WI38 (cell line): ENCODE measurements at regions not wholly inside any gene's neighbourhood (a gene's known extent, or its start where the extent isn't known, plus 50 kb on each side); places are given as distances from the start of the nearest gene placed in this dataset.
"Not testable (repeated sequence)": the region's sequence is repeated elsewhere in the genome, so short reads cannot be mapped to it uniquely, and the experiment has no call there.

ENCODE experiments used
- H3K4me3 ChIP-seq: 2 replicates; pipeline ENCODE4 v1.5.1; 2011; ENCODE audit warnings: low read depth, mild to moderate bottlenecking, control low read depth, low read length
- TF ChIP-seq, protein P1 (sequence below): IDR thresholded peaks from 2 replicates; pipeline ENCODE4 v1.5.1; 2012; ENCODE audit warnings: low read depth, mild to moderate bottlenecking, control low read depth, low read length

DNA sequence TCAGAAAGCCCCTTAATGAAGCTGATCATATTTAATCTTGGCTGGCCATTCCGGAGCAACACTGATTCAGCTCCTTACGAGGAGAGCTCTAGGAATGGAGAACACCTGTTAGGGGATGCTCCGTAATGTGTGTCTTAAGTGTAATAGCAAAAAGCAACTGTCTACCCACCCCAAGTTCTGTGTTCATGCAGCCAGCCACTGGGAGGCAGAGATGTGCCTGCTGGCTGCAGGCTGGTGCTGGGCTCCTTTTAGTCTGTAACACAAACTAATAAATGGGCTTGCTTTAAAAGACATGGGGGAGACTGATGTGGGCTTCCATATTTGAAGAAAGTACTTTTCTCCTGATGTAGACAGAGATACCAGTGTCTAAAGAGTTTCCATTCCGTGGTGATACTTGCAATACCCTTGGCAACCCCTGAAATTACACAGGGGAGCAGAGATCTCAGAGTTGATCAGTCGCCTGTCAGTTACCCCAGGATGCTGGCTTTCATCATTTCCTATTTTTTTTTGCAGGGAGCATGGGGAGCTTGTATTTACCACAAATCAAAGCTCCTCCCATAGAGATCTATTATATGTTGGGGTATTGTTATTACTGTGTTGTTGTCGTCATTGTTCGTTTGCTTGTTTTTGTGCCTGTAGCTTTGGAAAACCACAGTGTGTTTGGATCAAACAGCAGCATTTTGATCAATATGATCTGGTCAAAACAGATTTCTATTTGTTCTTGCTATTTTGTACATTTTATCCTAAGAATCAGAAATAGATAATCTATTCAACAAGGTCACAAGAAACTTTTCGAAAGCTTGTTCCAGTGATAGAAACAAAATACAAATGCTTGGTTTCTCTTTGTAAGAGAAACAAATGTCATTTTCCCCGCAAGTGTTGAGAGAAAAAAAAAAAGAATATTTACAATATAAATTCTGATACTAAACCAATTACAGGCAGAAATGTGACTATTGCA is 65.8 kb downstream of the MTX3 start:
- no peak overlapping the region for H3K4me3 ChIP-seq
- TF ChIP-seq, protein P1, sequence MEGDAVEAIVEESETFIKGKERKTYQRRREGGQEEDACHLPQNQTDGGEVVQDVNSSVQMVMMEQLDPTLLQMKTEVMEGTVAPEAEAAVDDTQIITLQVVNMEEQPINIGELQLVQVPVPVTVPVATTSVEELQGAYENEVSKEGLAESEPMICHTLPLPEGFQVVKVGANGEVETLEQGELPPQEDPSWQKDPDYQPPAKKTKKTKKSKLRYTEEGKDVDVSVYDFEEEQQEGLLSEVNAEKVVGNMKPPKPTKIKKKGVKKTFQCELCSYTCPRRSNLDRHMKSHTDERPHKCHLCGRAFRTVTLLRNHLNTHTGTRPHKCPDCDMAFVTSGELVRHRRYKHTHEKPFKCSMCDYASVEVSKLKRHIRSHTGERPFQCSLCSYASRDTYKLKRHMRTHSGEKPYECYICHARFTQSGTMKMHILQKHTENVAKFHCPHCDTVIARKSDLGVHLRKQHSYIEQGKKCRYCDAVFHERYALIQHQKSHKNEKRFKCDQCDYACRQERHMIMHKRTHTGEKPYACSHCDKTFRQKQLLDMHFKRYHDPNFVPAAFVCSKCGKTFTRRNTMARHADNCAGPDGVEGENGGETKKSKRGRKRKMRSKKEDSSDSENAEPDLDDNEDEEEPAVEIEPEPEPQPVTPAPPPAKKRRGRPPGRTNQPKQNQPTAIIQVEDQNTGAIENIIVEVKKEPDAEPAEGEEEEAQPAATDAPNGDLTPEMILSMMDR: peak; percentile 61

GRCh38 chr5:79923431-79923830 is 67.6 kb downstream of the MTX3 start:
- H3K4me3 ChIP-seq: no peak overlapping the region
- TF ChIP-seq, protein P1: no peak

- no peak overlapping the region for H3K4me3 ChIP-seq
- TF ChIP-seq, protein P1: no peak
These were observed 68.4 kb downstream of the MTX3 start for GRCh38 chr5:79922626-79923025.

DNA sequence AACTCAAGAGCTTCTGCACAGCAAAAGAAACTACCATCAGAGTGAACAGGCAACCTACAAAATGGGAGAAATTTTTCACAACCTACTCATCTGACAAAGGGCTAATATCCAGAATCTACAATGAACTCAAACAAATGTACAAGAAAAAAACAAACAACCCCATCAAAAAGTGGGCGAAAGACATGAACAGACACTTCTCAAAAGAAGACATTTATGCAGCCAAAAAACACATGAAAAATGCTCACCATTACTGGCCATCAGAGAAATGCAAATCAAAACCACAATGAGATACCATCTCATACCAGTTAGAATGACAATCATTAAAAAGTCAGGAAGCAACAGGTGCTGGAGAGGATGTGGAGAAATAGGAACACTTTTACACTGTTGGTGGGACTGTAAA is 83.6 kb downstream of the MTX3 start:
- not testable (repeated sequence) for H3K4me3 ChIP-seq

- not testable (repeated sequence) for H3K4me3 ChIP-seq
These were observed 88.5 kb downstream of the MTX3 start for GRCh38 chr5:79902571-79902970.

GRCh38 chr5:79901631-79902030 is 89.4 kb downstream of the MTX3 start:
- TF ChIP-seq, protein P1: no peak
- H3K4me3 ChIP-seq: no peak overlapping the region

DNA sequence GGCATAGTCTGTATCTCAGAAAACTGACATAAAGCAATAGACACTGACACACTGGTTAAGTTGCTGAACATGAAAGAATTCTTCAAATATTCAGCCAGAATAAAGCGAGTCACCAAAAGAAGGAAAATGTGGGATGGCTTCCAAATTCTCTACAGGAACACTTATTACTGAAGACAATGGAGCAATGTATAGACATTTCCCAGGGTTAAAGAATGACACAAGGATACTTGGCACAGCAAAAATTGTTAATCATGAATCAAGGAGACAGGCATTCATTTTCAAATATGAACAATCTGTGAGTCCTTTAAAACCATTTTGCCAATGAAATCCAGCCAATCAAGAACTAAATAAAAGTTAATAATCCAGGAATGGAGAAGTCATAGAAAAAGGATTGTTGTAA is 92.5 kb downstream of the MTX3 start:
- H3K4me3 ChIP-seq: no peak overlapping the region
- TF ChIP-seq, protein P1: no peak

- H3K4me3 ChIP-seq: no peak overlapping the region
- TF ChIP-seq, protein P1: no peak
These were observed 97.1 kb downstream of the MTX3 start for GRCh38 chr5:79893976-79894375.
